Fibroblast of mammary gland (primary cell): ENCODE measurements at regions not wholly inside any gene's neighbourhood (a gene's known extent, or its start where the extent isn't known, plus 50 kb on each side); places are given as distances from the start of the nearest gene placed in this dataset.
A peak's percentile ranks its signal among the peaks of the same experiment; 100 is the strongest.

Source experiments
- DNase-seq: peaks from one replicate; pipeline ENCODE4 v3.0.0-alpha.2; 2010; ENCODE audit warnings: low read depth
- H3K4me3 ChIP-seq: 2 replicates; pipeline ENCODE4 v1.5.1; 2011; ENCODE audit warnings: low read depth, mild to moderate bottlenecking, low read length, moderate library complexity; ENCODE audit not compliant: control insufficient read depth
- CTCF ChIP-seq: conservative IDR thresholded peaks from 2 replicates; pipeline ENCODE4 v1.5.1; 2011; ENCODE audit warnings: low read depth, low read length, inconsistent platforms; ENCODE audit not compliant: control insufficient read depth, insufficient read depth

- TF ChIP-seq CTCF = no peak
- no peak overlapping the region for H3K4me3 ChIP-seq
- DNase-seq = no peak
Measured at GRCh38 chr7:155204744-155205367, 92.8 kb upstream of the INSIG1 start.

GRCh38 chr7:155205368-155206317 lies 92.0 kb upstream of the INSIG1 start:
- no peak for TF ChIP-seq CTCF
- peak overlapping the region; percentile 41 for H3K4me3 ChIP-seq
- DNase-seq = peak; percentile 99

- H3K4me3 ChIP-seq = peak overlapping the region; percentile 41
- peak; percentile 97 for DNase-seq
- no peak for TF ChIP-seq CTCF
Measured at GRCh38 chr7:155206318-155207020, 91.2 kb upstream of the INSIG1 start.

- H3K4me3 ChIP-seq = no peak overlapping the region
- no peak for DNase-seq
- no peak for TF ChIP-seq CTCF
Measured at GRCh38 chr7:155207326-155208002, 90.2 kb upstream of the INSIG1 start.

GRCh38 chr7:155208681-155209477 lies 88.8 kb upstream of the INSIG1 start:
- peak; percentile 39 for DNase-seq
- no peak for TF ChIP-seq CTCF
- H3K4me3 ChIP-seq = no peak overlapping the region
